ENCODE measurements at regions not wholly inside any gene's neighbourhood (a gene's known extent, or its start where the extent isn't known, plus 50 kb on each side); places are given as distances from the start of the nearest gene placed in this dataset.
"Not testable (repeated sequence)": the region's sequence is repeated elsewhere in the genome, so short reads cannot be mapped to it uniquely, and the experiment has no call there.

- no peak for DNase-seq (ENCODE audit: low spot score)
Observed at GRCh38 chr3:125645616-125646015, 50.3 kb upstream of the OSBPL11 start.

- DNase-seq (ENCODE audit: low spot score), result no peak
Observed at GRCh38 chr3:125646581-125646980, 51.3 kb upstream of the OSBPL11 start.

DNA sequence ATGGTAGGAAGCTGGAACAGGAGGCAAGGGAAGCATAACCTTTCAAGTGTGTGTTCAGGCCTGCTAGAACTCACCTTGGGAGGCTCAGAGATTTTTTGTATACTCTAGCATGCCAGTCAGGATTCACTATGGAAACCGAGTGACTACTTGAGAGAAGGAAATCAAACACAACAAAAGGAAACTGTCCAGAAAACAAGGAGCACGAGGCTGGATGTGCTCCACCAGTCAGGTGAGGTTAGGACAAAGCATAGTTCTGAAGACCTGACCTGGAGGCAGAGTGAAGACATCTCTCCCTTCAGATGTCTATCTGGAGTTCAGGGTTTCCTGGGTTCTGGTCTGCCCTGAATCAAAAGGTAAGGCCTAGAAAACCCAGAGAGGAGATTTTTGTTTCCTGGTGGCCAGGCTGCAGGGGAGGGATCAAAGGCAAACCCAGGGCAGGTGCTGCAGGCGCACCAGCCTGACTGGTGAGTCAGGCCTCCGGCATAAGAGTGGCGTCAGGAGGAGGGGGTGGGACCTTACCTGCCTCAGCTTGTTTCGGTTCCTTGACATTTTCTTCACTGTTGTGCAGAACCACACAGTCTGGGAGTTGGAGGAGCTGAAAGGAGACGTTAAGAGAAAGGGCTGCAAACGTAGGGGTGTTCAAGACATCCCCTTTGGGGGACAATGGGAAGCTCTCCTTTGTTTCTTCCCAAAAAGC lies 52.2 kb upstream of the OSBPL11 start:
- peak; percentile 75 for DNase-seq (ENCODE audit: low spot score)

DNA sequence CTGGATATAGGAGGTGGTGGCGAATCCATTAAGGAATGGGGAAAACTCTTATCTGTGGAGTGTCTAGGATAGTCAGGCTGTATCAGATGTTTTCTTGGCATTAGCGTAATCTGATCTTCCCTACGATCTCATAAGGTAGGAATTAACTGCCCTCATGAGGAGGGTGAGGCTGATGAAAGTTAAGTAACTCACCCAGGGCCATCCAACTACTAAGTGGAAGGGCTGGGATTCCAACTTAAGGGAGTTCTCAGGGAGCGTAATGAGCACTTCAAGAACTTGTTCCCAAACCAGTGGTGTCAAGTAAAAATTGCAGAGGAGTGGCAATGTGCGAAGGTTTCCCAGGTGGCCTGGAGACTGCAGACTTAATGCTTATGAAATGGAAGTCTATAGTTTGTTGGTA lies 55.9 kb upstream of the OSBPL11 start:
- peak; percentile 34 for DNase-seq (ENCODE audit: low spot score)

DNA sequence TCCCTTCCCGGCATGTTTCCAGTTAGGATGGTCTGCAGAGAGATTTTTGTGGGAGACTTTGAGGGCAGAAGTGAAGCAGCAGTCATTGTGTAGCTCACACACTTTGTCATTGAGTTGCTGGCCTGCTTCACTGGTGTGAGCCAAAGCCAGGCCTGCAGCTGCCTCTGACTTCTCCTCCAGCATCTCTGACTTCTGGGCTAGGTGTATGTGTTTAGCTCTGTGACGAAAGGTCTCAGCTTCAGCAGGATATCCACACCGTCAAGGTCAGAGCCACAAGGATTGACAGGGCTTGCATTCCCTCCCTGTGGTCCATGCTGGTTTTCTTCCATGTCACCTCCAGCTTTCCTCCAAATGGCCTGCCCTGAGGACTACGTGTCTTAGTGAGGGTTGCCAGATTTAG lies 57.1 kb upstream of the OSBPL11 start:
- no peak for DNase-seq (ENCODE audit: low spot score)

DNA sequence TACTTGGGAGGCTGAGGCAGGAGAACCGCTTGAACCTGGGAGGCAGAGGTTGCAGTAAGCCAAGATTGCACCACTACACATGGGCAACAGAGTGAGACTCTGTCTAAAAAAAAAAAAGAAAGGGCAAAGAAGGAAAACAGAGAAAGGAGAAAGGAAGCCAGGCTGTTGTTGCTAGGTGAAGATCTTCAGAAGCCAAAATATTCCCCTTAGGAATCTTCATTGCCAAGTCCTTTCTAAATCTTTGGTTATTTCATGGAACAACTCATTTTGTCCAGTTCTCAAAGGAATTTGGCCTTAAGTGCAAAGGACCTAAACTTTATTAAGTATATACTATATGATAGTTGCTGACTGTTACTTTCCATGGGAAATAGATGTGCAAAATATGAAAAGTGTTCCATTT lies 59.2 kb upstream of the OSBPL11 start:
- DNase-seq (ENCODE audit: low spot score), result no peak

GRCh38 chr3:125662675-125663074 lies 67.4 kb upstream of the OSBPL11 start:
- no peak for DNase-seq (ENCODE audit: low spot score)

DNA sequence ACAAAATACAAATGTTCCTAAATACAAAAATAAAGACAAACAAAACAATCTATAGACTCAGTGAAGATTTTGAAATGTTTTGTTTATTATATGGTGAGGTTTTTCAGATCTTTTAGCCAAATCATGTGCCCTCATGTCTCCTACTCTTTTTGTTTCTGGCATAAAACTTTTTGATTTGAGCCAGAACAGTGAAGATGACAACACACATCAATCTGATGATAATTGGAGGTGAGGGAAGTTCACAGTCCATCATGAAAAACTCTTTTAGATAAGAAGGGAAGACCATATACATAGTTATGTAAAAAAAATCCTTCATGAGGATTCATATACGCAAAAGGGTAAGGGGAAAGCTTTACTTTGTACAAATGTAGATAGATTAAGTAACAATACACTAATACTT lies 75.1 kb upstream of the OSBPL11 start:
- no peak for DNase-seq (ENCODE audit: low spot score)

DNA sequence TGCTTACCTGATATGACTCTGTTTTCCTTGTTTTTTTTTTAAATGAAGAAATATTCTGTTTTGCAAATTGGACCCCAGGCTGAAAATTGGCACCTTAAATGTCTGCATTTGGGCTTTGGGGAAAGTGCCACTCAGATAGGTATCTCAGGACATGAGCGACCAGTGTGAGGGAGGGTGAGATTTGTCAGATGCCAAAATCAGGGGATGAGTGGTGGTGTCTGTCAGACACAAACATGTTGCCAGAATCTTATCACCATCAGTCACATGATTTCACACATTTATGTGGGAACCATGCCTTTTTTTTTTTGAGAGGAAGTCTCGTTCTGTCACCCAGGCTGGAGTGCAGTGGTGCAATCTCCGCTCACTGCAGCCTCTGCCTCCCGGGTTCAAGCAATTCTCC lies 75.6 kb upstream of the OSBPL11 start:
- no peak for DNase-seq (ENCODE audit: low spot score)

DNA sequence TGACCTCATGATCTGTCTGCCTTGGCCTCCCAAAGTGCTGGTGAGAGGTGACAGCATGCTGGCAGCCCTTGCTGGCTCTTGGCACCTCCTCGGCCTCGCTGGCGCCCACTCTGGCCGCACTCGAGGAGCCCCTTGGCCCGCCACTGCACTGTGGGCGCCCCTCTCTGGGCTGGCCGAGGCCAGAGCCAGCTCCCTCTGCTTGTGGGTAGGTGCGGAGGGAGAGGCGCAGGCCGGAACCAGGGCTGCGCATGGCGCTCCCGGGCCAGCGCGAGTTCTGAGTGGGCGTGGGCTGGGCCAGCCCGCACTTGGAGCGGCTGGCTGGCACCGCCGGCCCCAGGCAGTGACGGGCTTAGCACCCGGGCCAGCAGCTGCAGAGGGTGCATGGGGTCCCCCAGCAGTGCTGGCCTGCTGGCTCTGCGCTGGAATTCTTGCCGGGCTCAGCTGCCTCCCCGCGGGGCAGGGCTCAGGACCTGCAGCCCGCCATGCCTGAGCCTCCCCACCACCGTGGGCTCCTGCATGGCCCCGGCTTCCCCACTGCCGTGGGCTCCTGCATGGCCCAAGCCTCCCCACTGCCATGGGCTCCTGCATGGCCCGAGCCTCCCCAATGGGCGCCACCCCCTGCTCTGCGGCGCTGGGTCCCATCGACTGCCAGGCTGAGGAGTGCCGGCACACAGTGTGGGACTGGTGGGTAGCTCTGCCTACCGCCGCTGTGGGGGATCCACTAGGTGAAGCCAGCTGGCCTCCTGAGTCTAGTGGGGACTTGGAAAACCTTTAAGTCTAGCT lies 76.4 kb upstream of the OSBPL11 start:
- no peak for DNase-seq (ENCODE audit: low spot score)

- DNase-seq (ENCODE audit: low spot score), result no peak
Observed at GRCh38 chr3:125675791-125676190, 80.5 kb upstream of the OSBPL11 start.

DNA sequence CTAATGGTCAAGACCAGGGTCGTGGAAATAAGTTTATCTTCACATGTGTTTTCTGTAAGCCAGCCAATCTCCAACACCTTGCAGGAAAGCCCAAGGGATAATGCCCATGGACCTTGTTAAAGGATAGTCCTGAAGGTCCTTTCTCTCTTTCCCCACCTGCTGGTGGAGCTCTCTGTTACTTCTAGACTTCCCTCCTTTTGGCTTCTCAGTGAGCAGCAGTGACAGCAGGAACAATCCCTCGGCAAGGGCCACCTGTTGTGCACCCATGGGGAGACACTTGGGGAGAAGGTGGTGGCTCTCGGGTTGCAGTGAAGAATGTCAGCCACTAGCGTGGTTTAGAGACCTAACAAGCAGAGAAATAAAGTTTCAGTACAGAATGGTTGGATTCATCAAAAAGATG lies 84.0 kb upstream of the OSBPL11 start:
- no peak for DNase-seq (ENCODE audit: low spot score)

GRCh38 chr3:125681146-125681545 lies 85.8 kb upstream of the OSBPL11 start:
- DNase-seq (ENCODE audit: low spot score), result no peak

DNA sequence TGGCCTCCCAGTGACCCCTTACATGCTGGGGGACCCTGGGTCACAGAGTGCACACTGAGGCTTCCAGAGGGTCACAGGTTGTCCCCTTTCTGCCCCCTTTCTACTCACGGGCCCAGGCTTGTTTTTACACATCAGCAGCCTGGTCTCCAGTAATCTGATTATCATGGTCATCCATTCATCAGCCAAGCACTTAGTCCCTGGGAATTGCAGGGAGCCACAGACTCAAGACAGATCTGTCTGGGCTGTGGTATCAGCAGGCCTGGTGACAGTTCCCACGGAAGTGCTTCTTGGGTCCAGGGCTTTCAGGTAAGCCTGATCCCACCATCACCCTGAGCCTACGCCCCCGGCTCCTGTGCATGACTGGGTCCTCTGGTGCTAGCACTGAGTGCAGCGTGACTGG lies 86.6 kb upstream of the OSBPL11 start:
- DNase-seq (ENCODE audit: low spot score), result not testable (repeated sequence)

DNA sequence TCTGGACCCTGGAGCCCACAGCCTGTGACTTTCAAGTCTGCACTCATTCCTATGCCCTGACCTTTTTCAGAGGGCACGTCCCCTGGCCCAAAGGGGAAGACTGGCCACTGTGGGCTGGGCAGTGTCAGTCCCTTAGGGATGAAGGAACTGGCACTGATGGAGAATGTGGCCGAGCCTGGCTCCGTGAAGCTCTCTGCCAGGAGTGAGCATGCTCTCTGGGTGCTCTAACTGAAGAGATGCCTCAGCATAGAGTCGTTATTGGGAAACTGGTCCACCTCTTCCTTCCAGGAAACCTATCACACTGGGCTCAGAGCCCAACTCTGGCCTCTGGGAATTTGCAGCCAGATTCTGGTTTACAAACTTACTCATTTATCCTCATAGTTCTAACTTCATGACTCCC lies 87.3 kb upstream of the OSBPL11 start:
- not testable (repeated sequence) for DNase-seq (ENCODE audit: low spot score)

- DNase-seq (ENCODE audit: low spot score), result no peak
Observed at GRCh38 chr3:125683067-125683829, 88.0 kb upstream of the OSBPL11 start.

DNA sequence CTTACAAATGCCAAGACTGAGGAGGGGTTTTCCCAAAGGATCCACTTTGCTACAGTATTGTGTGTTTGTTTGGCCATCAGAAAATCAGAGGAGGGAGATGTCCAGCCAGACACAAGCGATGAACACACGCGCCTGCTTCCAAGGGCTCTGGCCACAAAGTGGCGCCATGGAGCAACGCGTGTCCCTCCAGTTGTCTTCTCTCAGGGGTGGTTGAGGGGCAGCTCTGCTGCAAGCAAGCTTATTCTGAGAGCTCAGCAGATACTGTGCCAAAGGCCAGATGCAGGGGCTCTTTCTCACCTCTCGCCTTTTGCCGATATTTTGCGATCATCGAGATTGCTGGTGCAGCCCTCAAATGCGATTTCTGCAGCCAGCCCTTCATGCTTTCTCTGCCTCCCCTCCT lies 88.9 kb upstream of the OSBPL11 start:
- DNase-seq (ENCODE audit: low spot score), result no peak

DNA sequence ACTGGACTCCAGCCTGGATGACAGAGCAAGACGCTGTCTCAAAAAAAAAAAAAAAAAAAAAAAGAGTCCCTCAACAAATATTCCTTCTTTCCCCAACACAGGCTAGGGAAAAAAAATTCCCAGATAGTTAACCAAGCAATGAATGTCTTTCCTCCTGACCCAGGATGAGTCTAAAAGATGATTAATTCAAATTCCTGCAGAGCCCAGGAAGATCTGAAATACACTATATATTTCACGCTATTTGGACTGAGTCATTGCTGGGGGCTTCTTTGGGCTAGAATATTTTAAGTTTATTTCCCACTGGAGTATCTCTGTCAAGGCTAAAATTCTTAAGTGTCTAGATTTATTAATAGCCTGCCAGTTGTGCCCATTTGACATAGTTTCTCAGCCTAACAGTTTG lies 90.4 kb upstream of the OSBPL11 start:
- not testable (repeated sequence) for DNase-seq (ENCODE audit: low spot score)

DNA sequence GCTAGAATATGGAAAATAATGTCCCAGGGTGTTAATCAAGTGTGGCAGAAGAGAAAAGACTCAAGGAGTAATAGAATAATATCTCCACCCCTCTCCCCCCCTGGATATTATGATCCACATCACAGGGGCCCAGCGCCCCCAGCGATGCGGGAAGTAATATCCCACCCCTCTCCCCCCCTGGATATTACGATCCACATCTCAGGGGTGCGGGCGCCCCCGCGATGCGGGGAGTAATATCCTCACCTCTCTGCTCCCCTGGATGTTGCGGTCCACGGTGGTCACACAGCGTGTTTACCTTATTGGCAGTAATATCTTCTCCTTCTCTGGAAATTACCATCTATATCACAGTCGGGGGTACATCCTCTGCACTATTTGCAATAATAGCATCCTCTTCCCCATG lies 97.1 kb upstream of the OSBPL11 start:
- DNase-seq (ENCODE audit: low spot score), result no peak

DNA sequence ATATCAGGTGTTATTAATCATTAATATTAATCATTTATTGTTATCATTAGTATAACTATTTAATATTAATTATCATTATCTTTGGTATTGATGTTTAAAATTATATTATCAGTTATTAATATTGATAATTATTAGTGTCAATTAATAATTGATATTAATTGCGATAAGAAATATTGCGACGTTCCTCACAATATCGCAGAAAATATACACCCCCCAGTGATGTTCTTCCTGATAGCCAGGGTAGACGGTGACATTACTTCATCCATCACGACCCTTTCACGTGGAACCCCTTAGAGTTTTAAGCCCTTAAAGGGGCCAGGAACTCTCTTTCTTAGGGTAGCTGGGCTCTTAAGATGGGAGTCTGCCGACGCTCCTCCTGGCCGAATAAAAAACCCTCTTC lies 98.6 kb upstream of the OSBPL11 start:
- DNase-seq (ENCODE audit: low spot score), result no peak

DNA sequence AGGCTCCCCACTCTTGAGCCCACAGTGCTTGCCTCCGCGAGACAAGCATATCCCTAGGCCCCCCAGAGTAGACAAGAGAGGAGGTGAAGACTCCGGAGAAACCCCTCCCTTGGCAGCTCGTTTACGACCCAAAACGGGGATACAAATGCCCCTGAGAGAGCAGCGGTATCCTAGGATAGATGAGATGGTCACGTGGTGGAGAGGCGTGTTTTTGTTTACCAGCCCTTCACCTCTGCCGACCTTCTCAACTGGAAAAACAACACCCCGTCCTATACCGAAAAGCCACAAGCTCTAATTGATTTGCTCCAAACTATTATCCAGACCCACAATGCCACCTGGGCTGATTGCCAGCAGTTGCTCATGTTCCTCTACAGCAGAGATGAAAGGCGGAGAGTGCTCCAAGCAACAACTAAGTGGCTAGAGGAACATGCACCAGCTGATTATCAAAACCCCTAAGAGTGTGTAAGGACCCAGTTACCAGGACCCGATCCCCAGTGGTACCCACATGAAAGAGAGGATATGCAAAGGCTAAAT lies 99.5 kb upstream of the OSBPL11 start:
- DNase-seq (ENCODE audit: low spot score), result peak; percentile 76

DNA sequence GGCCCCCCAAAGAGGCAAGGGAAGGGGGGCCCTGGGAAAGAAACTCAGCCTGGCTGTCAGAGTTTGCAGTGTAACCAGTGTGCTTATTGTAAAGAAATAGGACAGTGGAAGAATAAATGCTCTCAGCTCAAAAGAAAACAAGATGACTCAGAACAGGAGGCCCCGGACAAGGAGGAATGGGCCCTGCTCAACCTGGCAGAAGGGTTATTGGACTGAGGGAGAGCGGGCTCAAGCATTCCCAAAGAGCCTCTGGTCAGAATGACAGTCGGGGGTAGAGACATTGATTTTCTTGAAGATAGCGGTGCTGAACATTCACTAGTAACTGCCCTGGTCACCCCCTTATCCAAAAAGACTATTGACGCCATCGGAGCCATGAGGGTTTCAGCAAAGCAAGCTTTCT lies 100.4 kb upstream of the OSBPL11 start:
- no peak for DNase-seq (ENCODE audit: low spot score)

- DNase-seq (ENCODE audit: low spot score), result not testable (repeated sequence)
Observed at GRCh38 chr3:125697126-125697525, 101.8 kb upstream of the OSBPL11 start.

All from SW480 (cell line).